HG03097 (cell line): ENCODE measurements at regions not wholly inside any gene's neighbourhood (a gene's known extent, or its start where the extent isn't known, plus 50 kb on each side); places are given as distances from the start of the nearest gene placed in this dataset.

ENCODE experiments used
- ATAC-seq: cut with Tn5 transposase; IDR thresholded peaks from one replicate; pipeline ENCODE4 v1.9.1; 2021; ENCODE audit not compliant: unreplicated experiment, low FRiP score

GRCh38 chr16:85333744-85334640 is 221.7 kb upstream of the CIBAR2 start:
- no peak for ATAC-seq

GRCh38 chr16:85334718-85335583 is 222.7 kb upstream of the CIBAR2 start:
- ATAC-seq = no peak

- ATAC-seq = no peak
These were observed 223.6 kb upstream of the CIBAR2 start for GRCh38 chr16:85335584-85336491.

DNA sequence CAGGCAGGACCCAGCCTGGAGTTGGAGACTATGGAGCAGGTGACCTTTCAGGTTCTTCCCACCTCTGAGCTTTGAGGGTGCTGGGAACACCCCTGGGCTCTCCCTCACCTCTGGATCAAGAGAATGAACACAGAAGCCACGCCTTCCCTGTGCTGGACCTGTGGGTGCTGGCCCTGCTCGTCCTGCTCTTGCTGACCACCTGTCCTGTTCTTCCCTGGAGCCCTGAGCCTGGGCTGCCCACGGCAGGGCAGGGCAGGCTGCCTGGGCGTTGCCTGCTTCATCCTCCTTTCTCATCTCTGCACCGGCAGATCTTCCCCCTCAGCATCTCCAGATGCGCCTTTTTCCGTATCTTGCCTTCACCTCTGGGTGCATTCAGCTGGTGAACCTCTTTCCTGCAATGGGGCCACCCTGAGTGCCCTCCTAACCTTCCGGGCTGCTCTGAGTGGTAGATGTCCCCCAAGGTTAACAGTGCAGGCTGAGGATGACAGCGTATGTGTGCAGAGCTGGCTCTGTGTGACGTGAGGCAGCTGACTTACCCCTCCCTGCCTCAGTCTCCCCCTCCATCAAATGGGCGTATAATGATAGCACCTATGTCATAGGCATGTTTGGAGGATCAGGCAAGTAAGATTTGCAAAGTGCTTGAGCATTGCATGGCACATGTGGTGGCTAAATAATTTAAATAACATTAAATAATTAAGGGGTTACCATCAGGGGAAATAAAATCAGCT is 225.8 kb upstream of the CIBAR2 start:
- no peak for ATAC-seq

- no peak for ATAC-seq
These were observed 226.3 kb upstream of the CIBAR2 start for GRCh38 chr16:85338638-85338982.

DNA sequence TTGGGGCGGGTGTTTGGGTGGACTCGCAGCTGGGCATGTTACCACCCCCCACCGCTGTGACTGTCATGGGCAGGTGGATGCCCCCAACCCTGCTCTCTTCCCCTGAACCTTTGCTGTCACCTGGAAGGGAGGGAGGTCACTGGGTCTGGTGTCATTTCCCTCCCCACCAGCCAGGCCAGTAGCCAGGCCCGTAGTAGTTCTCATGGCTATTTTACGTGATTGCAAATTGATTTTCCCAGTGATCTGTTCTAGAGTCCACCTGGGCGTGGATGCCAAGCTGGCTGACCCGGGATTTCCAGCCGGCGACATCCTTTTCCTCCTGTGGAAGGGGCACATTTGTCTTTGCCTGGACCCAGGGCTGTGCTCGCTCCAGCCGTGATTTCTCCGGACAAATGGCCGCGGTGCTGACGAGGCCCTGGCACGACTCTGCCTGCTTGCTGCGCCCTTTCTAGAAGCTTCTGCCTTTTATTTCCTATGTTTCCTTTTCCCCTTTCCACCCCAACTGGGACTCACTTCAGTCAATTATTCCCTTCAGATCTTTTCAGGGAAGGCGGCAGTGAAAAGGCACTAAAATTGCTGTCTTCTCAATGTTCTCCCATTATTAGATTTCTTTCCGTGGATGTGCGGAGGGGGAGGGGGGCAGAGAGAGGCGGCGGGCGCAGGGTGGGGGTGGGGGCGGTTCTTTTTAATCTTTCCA is 226.9 kb upstream of the CIBAR2 start:
- ATAC-seq = no peak

DNA sequence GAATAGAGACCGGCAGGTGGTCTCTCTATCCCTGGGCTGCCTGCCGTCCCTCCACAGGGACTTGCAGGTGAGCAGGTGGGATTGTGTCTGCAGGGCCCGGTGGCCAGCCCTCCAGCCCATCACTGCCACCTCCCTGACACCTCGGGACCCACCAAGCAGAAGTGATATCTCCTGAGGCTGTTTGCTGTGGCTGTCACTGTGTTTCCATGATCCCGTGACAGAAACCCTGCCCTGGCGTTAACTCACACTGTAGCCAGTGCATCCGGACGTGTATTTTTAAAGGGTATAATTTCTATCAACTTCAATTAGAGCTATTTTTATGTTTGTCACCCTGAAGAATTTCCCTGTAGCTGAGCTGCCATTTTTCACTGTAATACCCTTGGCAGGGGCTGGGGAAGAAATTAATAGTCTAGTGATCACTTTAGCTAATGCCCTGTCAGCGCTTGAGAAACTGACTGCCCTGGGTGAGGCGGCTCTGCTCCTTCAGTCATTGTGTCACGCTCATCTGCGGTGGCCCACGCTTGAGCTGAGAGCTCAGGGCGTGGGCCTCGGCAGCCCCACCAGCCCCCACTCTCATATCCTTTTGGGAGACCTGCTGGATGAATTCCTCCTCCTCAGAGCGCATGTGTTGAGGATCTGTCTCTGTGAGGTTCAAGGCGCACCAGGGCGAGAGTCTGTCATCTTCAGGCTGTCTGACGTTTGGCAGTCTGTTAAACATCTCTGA is 229.9 kb upstream of the CIBAR2 start:
- ATAC-seq = no peak

DNA sequence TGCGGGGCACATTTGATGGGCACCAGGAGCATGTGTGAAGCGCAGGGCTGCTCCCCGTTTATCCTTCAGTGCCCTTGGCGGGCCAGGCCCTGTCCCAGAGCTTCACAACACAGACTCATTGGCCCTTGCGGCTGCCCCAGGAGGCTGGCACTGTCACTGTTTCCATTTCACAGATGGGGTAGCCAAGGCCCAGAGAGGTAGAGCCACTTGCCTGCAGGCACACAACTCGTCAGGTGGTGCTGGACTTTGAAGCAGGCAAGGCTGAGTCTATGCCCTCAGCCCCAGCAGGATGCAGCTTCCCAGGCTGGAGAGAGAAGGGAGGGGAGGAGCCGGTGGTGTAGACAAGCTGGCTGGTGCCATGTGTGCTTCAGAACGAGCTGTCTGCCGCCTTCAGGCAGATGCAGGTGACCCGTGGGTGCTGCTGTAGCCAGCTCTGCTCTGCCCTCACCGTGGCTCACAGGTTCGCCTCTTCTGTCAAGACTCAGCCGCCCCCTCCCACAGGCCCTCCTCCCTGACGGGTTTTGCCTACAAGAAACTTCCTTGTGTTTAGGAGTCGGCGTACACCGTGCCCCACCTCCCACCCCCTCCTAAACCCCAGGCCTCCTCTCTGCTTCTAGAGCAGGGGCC is 232.3 kb upstream of the CIBAR2 start:
- ATAC-seq = no peak

GRCh38 chr16:85345129-85345639 is 232.9 kb upstream of the CIBAR2 start:
- no peak for ATAC-seq

DNA sequence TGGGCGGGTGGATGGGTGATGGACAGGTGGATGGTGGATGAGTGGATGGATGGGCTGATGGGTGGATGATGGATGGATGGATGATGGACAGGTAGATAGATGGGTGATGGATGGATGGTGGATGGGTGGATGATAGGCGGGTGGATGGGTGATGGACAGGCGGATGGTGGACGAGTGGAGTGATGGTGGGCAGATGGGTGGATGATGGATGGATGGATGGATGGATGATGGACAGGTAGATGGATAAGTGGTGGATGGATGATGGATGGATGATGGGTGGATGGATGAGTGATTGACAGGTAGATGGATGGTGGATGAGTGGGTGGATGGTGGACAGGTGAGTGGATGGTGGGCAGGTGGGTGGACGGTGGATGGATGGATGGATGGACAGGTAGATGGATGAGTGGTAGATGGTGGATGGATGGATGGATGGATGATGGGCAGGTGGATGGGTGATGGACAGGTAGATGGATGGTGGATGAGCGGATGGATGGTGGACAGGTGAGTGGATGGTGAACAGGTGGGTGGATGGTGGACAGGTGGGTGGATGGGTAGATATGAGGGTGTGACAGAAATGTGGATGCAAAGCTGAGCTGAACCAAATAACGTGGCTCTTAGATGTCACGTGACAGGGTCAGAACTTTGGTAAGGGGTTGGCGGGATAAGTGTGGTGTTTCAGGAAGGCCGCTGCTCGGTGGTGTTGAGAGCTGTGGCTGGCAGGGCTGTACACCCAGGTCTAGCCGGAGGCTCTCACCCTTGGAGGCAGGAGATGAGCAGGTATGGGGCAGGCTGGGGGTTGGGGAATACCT is 234.3 kb upstream of the CIBAR2 start:
- ATAC-seq = no peak

DNA sequence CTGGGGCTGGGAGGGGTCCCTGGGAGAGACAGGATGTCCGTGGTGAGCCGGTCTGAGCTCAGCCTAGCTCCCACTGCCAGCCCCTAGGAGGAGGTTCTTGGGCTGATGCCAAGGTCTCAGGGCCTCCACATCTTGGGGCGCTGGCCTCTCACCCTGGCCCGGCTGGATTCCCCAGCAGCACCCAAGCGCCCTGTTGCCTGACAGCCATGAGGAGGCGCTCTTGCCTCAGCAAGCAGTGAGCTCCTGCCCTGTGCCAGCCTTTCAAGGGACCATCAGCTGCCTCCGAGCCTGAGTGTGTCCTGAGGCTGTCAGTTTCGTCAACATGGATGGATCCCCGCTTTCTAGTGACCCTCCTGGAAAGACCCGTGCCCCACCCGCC is 234.9 kb upstream of the CIBAR2 start:
- ATAC-seq = no peak

- no peak for ATAC-seq
These were observed 236.0 kb upstream of the CIBAR2 start for GRCh38 chr16:85348065-85348840.

GRCh38 chr16:85348911-85349334 is 236.7 kb upstream of the CIBAR2 start:
- no peak for ATAC-seq

DNA sequence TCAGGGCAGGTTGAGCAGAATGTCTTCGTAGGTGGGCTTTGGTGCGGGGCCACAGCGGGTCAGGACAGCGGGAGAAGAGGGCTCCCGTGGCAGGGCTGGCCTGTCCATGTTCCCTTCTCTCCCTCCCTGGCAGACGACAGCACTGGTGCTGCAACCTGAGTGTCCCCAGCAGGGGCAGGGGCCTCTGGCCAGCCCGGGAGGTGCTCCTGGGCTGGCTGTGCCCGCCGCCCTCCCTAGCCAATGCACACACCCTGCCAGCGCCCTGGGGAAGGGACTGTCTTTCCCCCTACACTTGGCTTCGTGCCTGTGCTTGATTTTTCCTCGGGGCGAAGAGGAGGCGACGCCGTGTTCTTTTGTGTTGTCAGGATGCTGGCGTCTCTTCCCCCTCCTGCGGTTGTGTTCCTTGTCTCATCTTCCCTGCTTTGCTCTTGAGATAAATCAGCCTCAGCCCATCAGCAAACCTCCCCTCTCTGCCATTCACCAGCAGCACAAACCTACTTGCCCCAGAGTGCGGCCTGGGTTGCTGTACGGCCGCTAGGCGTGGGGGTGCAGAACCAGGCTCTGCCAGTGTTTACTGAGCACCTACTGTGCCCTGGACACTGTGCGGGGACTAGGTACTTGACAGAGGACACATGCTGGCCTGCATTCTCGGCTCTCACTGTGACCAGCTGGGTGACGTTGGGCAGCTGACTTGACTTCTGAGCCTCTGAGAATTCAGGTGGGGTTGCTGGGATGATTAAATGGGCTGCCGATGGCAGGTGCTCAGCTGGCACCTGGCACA is 237.3 kb upstream of the CIBAR2 start:
- ATAC-seq = no peak

DNA sequence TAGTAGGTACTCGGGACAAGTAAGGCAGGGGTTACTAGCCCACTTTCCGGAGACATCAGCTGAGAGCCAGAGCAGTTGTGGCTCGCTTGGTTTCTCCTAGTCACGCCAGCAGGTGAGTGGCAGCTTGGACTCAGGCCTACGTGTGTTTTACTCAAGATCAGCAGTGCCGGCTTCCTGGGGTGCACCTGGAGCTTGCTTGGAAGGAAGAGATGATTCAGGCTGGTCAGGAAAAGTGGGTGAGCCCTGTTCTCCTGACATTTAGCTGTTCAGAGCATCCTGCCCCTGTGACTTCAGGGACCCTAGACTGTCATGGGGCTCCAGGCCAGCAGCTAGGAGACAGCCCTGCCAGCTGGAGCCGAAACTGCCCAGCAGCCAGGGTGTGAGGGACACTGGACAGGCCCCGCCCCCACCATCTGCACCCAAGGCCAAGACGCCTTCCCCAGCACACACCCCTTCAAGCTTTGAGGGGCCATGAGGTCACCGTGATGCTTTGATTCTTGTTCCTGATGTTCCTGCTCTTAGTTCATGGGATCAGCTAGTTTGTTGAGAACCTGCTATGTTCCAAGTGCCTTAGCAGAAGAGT is 238.0 kb upstream of the CIBAR2 start:
- no peak for ATAC-seq
